SK-N-SH treated with all-trans-retinoic acid at 6 μM for 48 hours (cell line): ENCODE measurements at regions not wholly inside any gene's neighbourhood (a gene's known extent, or its start where the extent isn't known, plus 50 kb on each side); places are given as distances from the start of the nearest gene placed in this dataset.

Source experiments
- ATAC-seq: fragments of 200-7000 bp; cut with Tn5 transposase; 3 replicates; pipeline ENCODE4 v1.9.1; 2020; ENCODE audit warnings: mild to moderate bottlenecking, moderate library complexity
- ARNTL ChIP-seq: fragments of 450-650 bp; formaldehyde crosslinking; IDR thresholded peaks from 2 replicates; pipeline ENCODE4 v1.5.0; 2020; ENCODE audit warnings: low read depth, mild to moderate bottlenecking, moderate library complexity, borderline replicate concordance
- BACH2 ChIP-seq: fragments of 250-450 bp; sonication (Bioruptor Pico); IDR thresholded peaks from 2 replicates; pipeline ENCODE4 v1.9.0; 2021; ENCODE audit warnings: mild to moderate bottlenecking, borderline replicate concordance
- CSDC2 ChIP-seq: fragments of 250-450 bp; sonication (Bioruptor Pico); IDR thresholded peaks from 2 replicates; pipeline ENCODE4 v1.5.0; 2020; ENCODE audit warnings: mild to moderate bottlenecking, moderate library complexity
- CSRNP3 ChIP-seq: fragments of 250-450 bp; sonication (Bioruptor Pico); IDR thresholded peaks from 2 replicates; pipeline ENCODE4 v1.5.1; 2021; ENCODE audit warnings: mild to moderate bottlenecking, moderate library complexity
- ESRRG ChIP-seq: fragments of 250-450 bp; sonication (Bioruptor Pico); IDR thresholded peaks from 2 replicates; pipeline ENCODE4 v1.6.1; 2021; ENCODE audit warnings: mild to moderate bottlenecking
- GLIS3 ChIP-seq: fragments of 250-450 bp; sonication (Bioruptor Pico); IDR thresholded peaks from 2 replicates; pipeline ENCODE4 v1.5.0; 2020; ENCODE audit warnings: mild to moderate bottlenecking, moderate library complexity
- ISL1 ChIP-seq: fragments of 250-450 bp; sonication (Bioruptor Pico); IDR thresholded peaks from 2 replicates; pipeline ENCODE4 v2.1.2; 2022; ENCODE audit warnings: mild to moderate bottlenecking, moderate library complexity
- OSR1 ChIP-seq: fragments of 250-450 bp; sonication (Bioruptor Pico); IDR thresholded peaks from 2 replicates; pipeline ENCODE4 v1.8.0; 2022; ENCODE audit warnings: moderate library complexity, mild to moderate bottlenecking, inconsistent platforms
- PATZ1 ChIP-seq: fragments of 250-450 bp; sonication (Bioruptor Pico); IDR thresholded peaks from 2 replicates; pipeline ENCODE4 v1.8.0; 2020; ENCODE audit warnings: mild to moderate bottlenecking, moderate library complexity, borderline replicate concordance
- RARB ChIP-seq: fragments of 250-450 bp; sonication (Bioruptor Pico); IDR thresholded peaks from 2 replicates; pipeline ENCODE4 v1.8.0; 2021; ENCODE audit warnings: mild to moderate bottlenecking, moderate library complexity
- TCF4 ChIP-seq: fragments of 250-450 bp; sonication (Bioruptor Pico); IDR thresholded peaks from 2 replicates; pipeline ENCODE4 v1.8.0; 2021; ENCODE audit warnings: mild to moderate bottlenecking, moderate library complexity, borderline replicate concordance
- ZC3H10 ChIP-seq: fragments of 250-450 bp; sonication (Bioruptor Pico); IDR thresholded peaks from 2 replicates; pipeline ENCODE4 v1.5.1; 2021; ENCODE audit warnings: mild to moderate bottlenecking, moderate library complexity
- ZFP3 ChIP-seq: fragments of 250-450 bp; sonication (Bioruptor Pico); IDR thresholded peaks from 2 replicates; pipeline ENCODE4 v1.5.0; 2020; ENCODE audit warnings: mild to moderate bottlenecking, moderate library complexity
- ZFP30 ChIP-seq: fragments of 450-650 bp; formaldehyde crosslinking; IDR thresholded peaks from 2 replicates; pipeline ENCODE4 v1.5.0; 2022; ENCODE audit warnings: mild to moderate bottlenecking, moderate library complexity
- ZNF70 ChIP-seq: fragments of 450-650 bp; formaldehyde crosslinking; IDR thresholded peaks from 2 replicates; pipeline ENCODE4 v1.5.0; 2020; ENCODE audit warnings: mild to moderate bottlenecking, moderate library complexity
- ZNF8 ChIP-seq: fragments of 450-650 bp; formaldehyde crosslinking; IDR thresholded peaks from 2 replicates; pipeline ENCODE4 v1.5.0; 2020; ENCODE audit warnings: mild to moderate bottlenecking, moderate library complexity
- TF ChIP-seq, protein P1 (sequence below): fragments of 250-450 bp; sonication (Bioruptor Pico); IDR thresholded peaks from 2 replicates; pipeline ENCODE4 v1.5.0; 2020; ENCODE audit warnings: mild to moderate bottlenecking, moderate library complexity
- TF ChIP-seq, protein P2 (sequence below): fragments of 250-450 bp; sonication (Bioruptor Pico); IDR thresholded peaks from 2 replicates; pipeline ENCODE4 v1.8.0; 2021; ENCODE audit warnings: low read depth, mild to moderate bottlenecking, moderate library complexity, borderline replicate concordance

- no peak for TF ChIP-seq ISL1 (CRISPR knock-in tag)
These were observed 223.0 kb upstream of the ZIC3 start (continued) for GRCh38 chrX:137342969-137343368.

- no peak for TF ChIP-seq ZFP3 (CRISPR knock-in tag)
- ATAC-seq: no peak
These were observed 252.3 kb upstream of the ZIC3 start for GRCh38 chrX:137313627-137314026.

- ATAC-seq: no peak
- TF ChIP-seq PATZ1 (CRISPR knock-in tag): no peak
- TF ChIP-seq ZNF8 (CRISPR knock-in tag): no peak
- no peak for TF ChIP-seq CSRNP3
- no peak for TF ChIP-seq ZFP3 (CRISPR knock-in tag)
- TF ChIP-seq, protein P1, sequence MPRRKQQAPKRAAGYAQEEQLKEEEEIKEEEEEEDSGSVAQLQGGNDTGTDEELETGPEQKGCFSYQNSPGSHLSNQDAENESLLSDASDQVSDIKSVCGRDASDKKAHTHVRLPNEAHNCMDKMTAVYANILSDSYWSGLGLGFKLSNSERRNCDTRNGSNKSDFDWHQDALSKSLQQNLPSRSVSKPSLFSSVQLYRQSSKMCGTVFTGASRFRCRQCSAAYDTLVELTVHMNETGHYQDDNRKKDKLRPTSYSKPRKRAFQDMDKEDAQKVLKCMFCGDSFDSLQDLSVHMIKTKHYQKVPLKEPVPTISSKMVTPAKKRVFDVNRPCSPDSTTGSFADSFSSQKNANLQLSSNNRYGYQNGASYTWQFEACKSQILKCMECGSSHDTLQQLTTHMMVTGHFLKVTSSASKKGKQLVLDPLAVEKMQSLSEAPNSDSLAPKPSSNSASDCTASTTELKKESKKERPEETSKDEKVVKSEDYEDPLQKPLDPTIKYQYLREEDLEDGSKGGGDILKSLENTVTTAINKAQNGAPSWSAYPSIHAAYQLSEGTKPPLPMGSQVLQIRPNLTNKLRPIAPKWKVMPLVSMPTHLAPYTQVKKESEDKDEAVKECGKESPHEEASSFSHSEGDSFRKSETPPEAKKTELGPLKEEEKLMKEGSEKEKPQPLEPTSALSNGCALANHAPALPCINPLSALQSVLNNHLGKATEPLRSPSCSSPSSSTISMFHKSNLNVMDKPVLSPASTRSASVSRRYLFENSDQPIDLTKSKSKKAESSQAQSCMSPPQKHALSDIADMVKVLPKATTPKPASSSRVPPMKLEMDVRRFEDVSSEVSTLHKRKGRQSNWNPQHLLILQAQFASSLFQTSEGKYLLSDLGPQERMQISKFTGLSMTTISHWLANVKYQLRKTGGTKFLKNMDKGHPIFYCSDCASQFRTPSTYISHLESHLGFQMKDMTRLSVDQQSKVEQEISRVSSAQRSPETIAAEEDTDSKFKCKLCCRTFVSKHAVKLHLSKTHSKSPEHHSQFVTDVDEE (CRISPR knock-in tag): no peak
- TF ChIP-seq ESRRG (CRISPR knock-in tag): no peak
- no peak for TF ChIP-seq ISL1 (CRISPR knock-in tag)
- no peak for TF ChIP-seq RARB (CRISPR knock-in tag)
- TF ChIP-seq BACH2 (CRISPR knock-in tag): no peak
- no peak for TF ChIP-seq CSDC2
- no peak for TF ChIP-seq ARNTL (CRISPR knock-in tag)
- TF ChIP-seq, protein P2, sequence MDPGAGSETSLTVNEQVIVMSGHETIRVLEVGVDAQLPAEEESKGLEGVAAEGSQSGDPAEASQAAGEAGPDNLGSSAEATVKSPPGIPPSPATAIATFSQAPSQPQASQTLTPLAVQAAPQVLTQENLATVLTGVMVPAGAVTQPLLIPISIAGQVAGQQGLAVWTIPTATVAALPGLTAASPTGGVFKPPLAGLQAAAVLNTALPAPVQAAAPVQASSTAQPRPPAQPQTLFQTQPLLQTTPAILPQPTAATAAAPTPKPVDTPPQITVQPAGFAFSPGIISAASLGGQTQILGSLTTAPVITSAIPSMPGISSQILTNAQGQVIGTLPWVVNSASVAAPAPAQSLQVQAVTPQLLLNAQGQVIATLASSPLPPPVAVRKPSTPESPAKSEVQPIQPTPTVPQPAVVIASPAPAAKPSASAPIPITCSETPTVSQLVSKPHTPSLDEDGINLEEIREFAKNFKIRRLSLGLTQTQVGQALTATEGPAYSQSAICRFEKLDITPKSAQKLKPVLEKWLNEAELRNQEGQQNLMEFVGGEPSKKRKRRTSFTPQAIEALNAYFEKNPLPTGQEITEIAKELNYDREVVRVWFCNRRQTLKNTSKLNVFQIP (CRISPR knock-in tag): no peak
These were observed 260.5 kb upstream of the ZIC3 start for GRCh38 chrX:137305404-137305803.

GRCh38 chrX:137297167-137297566 lies 263.4 kb upstream of the GPR101 start:
- no peak for TF ChIP-seq CSRNP3
- TF ChIP-seq GLIS3 (CRISPR knock-in tag): no peak
- no peak for TF ChIP-seq ZNF70 (CRISPR knock-in tag)
- TF ChIP-seq TCF4: no peak
- no peak for ATAC-seq

DNA sequence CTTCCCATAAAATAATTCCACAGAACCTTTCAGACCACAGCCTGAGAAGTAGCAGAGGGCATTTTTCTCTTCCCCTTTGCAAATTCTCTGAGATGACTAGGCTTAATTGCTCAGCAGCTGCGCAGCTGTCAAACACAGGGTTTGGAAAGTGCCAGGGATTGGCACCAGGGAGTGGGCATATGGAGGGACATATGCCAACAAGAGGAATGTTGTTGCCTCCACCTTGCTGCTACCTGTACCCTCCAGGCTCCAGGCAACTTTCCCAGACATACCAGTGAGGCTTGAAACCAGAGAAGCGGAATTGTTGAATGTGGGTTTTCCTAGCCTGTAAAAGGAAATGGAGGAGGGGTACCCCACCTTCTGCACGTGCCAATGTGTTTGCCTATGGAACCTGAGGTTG lies 256.2 kb upstream of the GPR101 start:
- TF ChIP-seq ZC3H10 (CRISPR knock-in tag): no peak
- no peak for TF ChIP-seq ZFP3 (CRISPR knock-in tag)
- TF ChIP-seq CSDC2: no peak
- no peak for TF ChIP-seq BACH2 (CRISPR knock-in tag)
- TF ChIP-seq RARB (CRISPR knock-in tag): no peak
- no peak for TF ChIP-seq ZFP30 (CRISPR knock-in tag)
- TF ChIP-seq, protein P1 (CRISPR knock-in tag): no peak
- no peak for TF ChIP-seq ARNTL (CRISPR knock-in tag)
- TF ChIP-seq OSR1: no peak
- no peak for TF ChIP-seq TCF4
- no peak for ATAC-seq
